H9 (cell line): ENCODE measurements at regions not wholly inside any gene's neighbourhood (a gene's known extent, or its start where the extent isn't known, plus 50 kb on each side); places are given as distances from the start of the nearest gene placed in this dataset.
"Not testable (repeated sequence)": the region's sequence is repeated elsewhere in the genome, so short reads cannot be mapped to it uniquely, and the experiment has no call there.

Source experiments
- DNase-seq: peaks from one replicate; pipeline ENCODE4 v3.0.0-alpha.2; 2017
- H2AFZ ChIP-seq: one replicate; pipeline ENCODE4 v1.6.1; 2013; ENCODE audit warnings: mild to moderate bottlenecking, low read length, control low read depth, moderate library complexity
- H2AK5ac ChIP-seq: 2 replicates; pipeline ENCODE4 v1.6.1; 2013; ENCODE audit warnings: low read length, control low read depth, mixed read lengths; ENCODE audit not compliant: insufficient read length
- H2BK120ac ChIP-seq: one replicate; pipeline ENCODE4 v1.6.1; 2013; ENCODE audit warnings: low read depth, mild to moderate bottlenecking, low read length, control low read depth, inconsistent platforms; ENCODE audit not compliant: poor library complexity, severe bottlenecking
- H2BK12ac ChIP-seq: 2 replicates; pipeline ENCODE4 v1.6.1; 2013; ENCODE audit warnings: low read length, control low read depth, mixed read lengths, low read depth; ENCODE audit not compliant: insufficient read length
- H2BK15ac ChIP-seq: 2 replicates; pipeline ENCODE4 v1.6.1; 2013; ENCODE audit warnings: low read depth, low read length, control low read depth
- H2BK20ac ChIP-seq: one replicate; pipeline ENCODE4 v1.6.1; 2013; ENCODE audit warnings: low read depth, mild to moderate bottlenecking, low read length, control low read depth, inconsistent platforms; ENCODE audit not compliant: poor library complexity, severe bottlenecking
- H2BK5ac ChIP-seq: 2 replicates; pipeline ENCODE4 v1.6.1; 2013; ENCODE audit warnings: low read length, control low read depth, mixed read lengths; ENCODE audit not compliant: insufficient read length
- H3K14ac ChIP-seq: 2 replicates; pipeline ENCODE4 v1.6.1; 2013; ENCODE audit warnings: low read length, control low read depth; ENCODE audit not compliant: insufficient read depth
- H3K18ac ChIP-seq: 2 replicates; pipeline ENCODE4 v1.6.1; 2013; ENCODE audit warnings: low read depth, mild to moderate bottlenecking, mixed read lengths, low read length, control low read depth; ENCODE audit not compliant: insufficient read length
- H3K23ac ChIP-seq: 2 replicates; pipeline ENCODE4 v1.6.1; 2013; ENCODE audit warnings: low read length, control low read depth, mixed read lengths, low read depth; ENCODE audit not compliant: insufficient read length
- H3K23me2 ChIP-seq: 2 replicates; pipeline ENCODE4 v1.6.1; 2013; ENCODE audit warnings: low read depth, mild to moderate bottlenecking, mixed read lengths, low read length, control low read depth; ENCODE audit not compliant: insufficient read length, poor library complexity, severe bottlenecking
- H3K27ac ChIP-seq: 2 replicates; pipeline ENCODE4 v1.5.1; 2013; ENCODE audit warnings: low read length, control low read depth, mixed read lengths, low read depth; ENCODE audit not compliant: insufficient read length
- H3K27me3 ChIP-seq: 2 replicates; pipeline ENCODE4 v1.6.1; 2013; ENCODE audit warnings: low read length, control low read depth, inconsistent platforms; ENCODE audit not compliant: insufficient read depth
- H3K4ac ChIP-seq: 2 replicates; pipeline ENCODE4 v1.6.1; 2013; ENCODE audit warnings: low read depth, mild to moderate bottlenecking, control low read depth, inconsistent platforms, low read length, moderate library complexity
- H3K4me1 ChIP-seq: 2 replicates; pipeline ENCODE4 v1.6.1; 2013; ENCODE audit warnings: low read length, control low read depth, inconsistent platforms; ENCODE audit not compliant: insufficient read depth
- H3K4me2 ChIP-seq: 2 replicates; pipeline ENCODE4 v1.6.1; 2013; ENCODE audit warnings: low read length, control low read depth, mixed read lengths; ENCODE audit not compliant: insufficient read length, insufficient read depth
- H3K56ac ChIP-seq: 2 replicates; pipeline ENCODE4 v1.6.1; 2013; ENCODE audit warnings: low read depth, mild to moderate bottlenecking, mixed read lengths, low read length, control low read depth; ENCODE audit not compliant: insufficient read length
- H3K79me1 ChIP-seq: 2 replicates; pipeline ENCODE4 v1.6.1; 2013; ENCODE audit warnings: low read depth, mild to moderate bottlenecking, moderate library complexity, low read length, control low read depth, inconsistent platforms; ENCODE audit not compliant: insufficient read depth, poor library complexity, severe bottlenecking
- H3K79me2 ChIP-seq: 2 replicates; pipeline ENCODE4 v1.6.1; 2013; ENCODE audit warnings: low read length, control low read depth, inconsistent platforms; ENCODE audit not compliant: insufficient read depth
- H3K9ac ChIP-seq: 2 replicates; pipeline ENCODE4 v1.6.1; 2013; ENCODE audit warnings: low read length, control low read depth, mixed read lengths; ENCODE audit not compliant: insufficient read length; ENCODE audit errors: extremely low read depth
- H3K9me3 ChIP-seq: one replicate; pipeline ENCODE4 v1.6.1; 2013; ENCODE audit warnings: low read depth, low read length, inconsistent platforms; ENCODE audit not compliant: control insufficient read depth
- H3T11ph ChIP-seq: one replicate; pipeline ENCODE4 v1.6.1; 2013; ENCODE audit warnings: mild to moderate bottlenecking, low read length, control low read depth, inconsistent platforms
- H4K20me1 ChIP-seq: one replicate; pipeline ENCODE4 v1.6.1; 2013; ENCODE audit not compliant: control insufficient read depth, insufficient read length, insufficient read depth
- H4K5ac ChIP-seq: 2 replicates; pipeline ENCODE4 v1.6.1; 2013; ENCODE audit warnings: low read depth, mild to moderate bottlenecking, mixed read lengths, low read length, control low read depth; ENCODE audit not compliant: insufficient read length
- H4K8ac ChIP-seq: replicated peaks from 2 replicates; pipeline ENCODE4 v1.6.1; 2013; ENCODE audit warnings: low read length, control low read depth, mixed read lengths, low read depth; ENCODE audit not compliant: insufficient read length
- H4K91ac ChIP-seq: 2 replicates; pipeline ENCODE4 v1.6.1; 2013; ENCODE audit warnings: low read depth, mild to moderate bottlenecking, moderate library complexity, mixed read lengths, low read length, control low read depth; ENCODE audit not compliant: insufficient read length
- H3K27ac Mint-ChIP-seq, 3 experiments: 2 replicates in 2 of 3; 3 replicates in 1 of 3; pipeline ENCODE4 v1.8.0; 2020 to 2021; ENCODE audit warnings: mixed read lengths in 3 of 3, mild to moderate bottlenecking in 1 of 3, moderate library complexity in 1 of 3
- H3K27me3 Mint-ChIP-seq: 2 replicates; pipeline ENCODE4 v1.8.0; 2021; ENCODE audit warnings: low read depth, mild to moderate bottlenecking, moderate library complexity, mixed read lengths
- H3K36me3 Mint-ChIP-seq, 3 experiments: 2 replicates in 2 of 3; 3 replicates in 1 of 3; pipeline ENCODE4 v1.8.0; 2020 to 2021; ENCODE audit warnings: low read depth in 3 of 3, mixed read lengths in 3 of 3; ENCODE audit not compliant: insufficient read depth in 1 of 3
- H3K4me1 Mint-ChIP-seq, 2 experiments: 2 replicates each; pipeline ENCODE4 v1.8.0; 2020; ENCODE audit warnings: mixed read lengths in 2 of 2
- H3K4me3 Mint-ChIP-seq, 2 experiments: 2 replicates in 1 of 2; 3 replicates in 1 of 2; pipeline ENCODE4 v1.8.0; 2020 to 2021; ENCODE audit warnings: mild to moderate bottlenecking in 2 of 2, mixed read lengths in 2 of 2, moderate library complexity in 1 of 2
- H3K9me3 Mint-ChIP-seq, 2 experiments: 2 replicates in 1 of 2; 3 replicates in 1 of 2; pipeline ENCODE4 v1.8.0; 2020; ENCODE audit warnings: mild to moderate bottlenecking in 2 of 2, mixed read lengths in 2 of 2, moderate library complexity in 1 of 2
- CTCF ChIP-seq: fragments of 200-600 bp; sonication (generic); conservative IDR thresholded peaks from 3 replicates; pipeline ENCODE4 v1.8.0; 2021; ENCODE audit warnings: antibody characterized with exemption, mild to moderate bottlenecking
- WGBS: extraction: QIAGEN DNeasy Blood & Tissue Kit; methylation state at CpG from one replicate; pipeline ENCODE4 v1.1.7; 2013; ENCODE audit warnings: missing lambda C conversion rate, low lambda C conversion rate, mixed read lengths; ENCODE audit not compliant: insufficient read length; ENCODE audit errors: extremely low coverage; 5-methylcytosine and 5-hydroxymethylcytosine counted together

- Mint-ChIP-seq H3K27ac (peak overlapping the region in 1 of 3 experiments; percentile 80; a peak in 2 of 7 replicates), H3K4me1 (peaks cover 21 to 28% of the 10 kb centered on the region in 2 experiments), H3K4me3 (peak overlapping the region in 1 of 2 experiments; percentile 23; a peak in 1 of 5 replicates), H3K36me3 (no peaks in the 10 kb centered on the region; a peak in 1 of 7 replicates), H3K9me3 (no peaks in the 10 kb centered on the region), H3K27me3 (peaks cover 2% of the 10 kb centered on the region)
- no peak overlapping the region for H2AFZ ChIP-seq
- no peaks in the 10 kb centered on the region for H3K23me2 ChIP-seq
- no peak for DNase-seq
- H3K4me2 ChIP-seq = no peak overlapping the region
- no CpG with 5 or more reads among the region's 20 CpGs for WGBS
- no peaks in the 10 kb centered on the region for H3K79me2 ChIP-seq
- H3T11ph ChIP-seq = no peak overlapping the region
- no peaks in the 10 kb centered on the region for H3K79me1 ChIP-seq
- H4K20me1 ChIP-seq = no peaks in the 10 kb centered on the region
- H3K23ac ChIP-seq = no peak overlapping the region
- H2BK20ac ChIP-seq = no peak overlapping the region
- H3K4me1 ChIP-seq = no peaks in the 10 kb centered on the region; the same call in 1 of the 2 replicates
- H2BK5ac ChIP-seq = no peak overlapping the region
- no peak overlapping the region for H4K8ac ChIP-seq
- no peak overlapping the region for H3K4ac ChIP-seq
- no peak overlapping the region for H3K56ac ChIP-seq
- no peaks in the 10 kb centered on the region for H3K27me3 ChIP-seq
- H3K18ac ChIP-seq = no peak overlapping the region
- no peak overlapping the region for H2BK12ac ChIP-seq
- no peak overlapping the region for H4K91ac ChIP-seq
- H2BK120ac ChIP-seq = no peak overlapping the region
- no peak overlapping the region for H4K5ac ChIP-seq
- H3K27ac ChIP-seq = no peak overlapping the region
- no peak overlapping the region for H3K9ac ChIP-seq
- no peak overlapping the region for H2BK15ac ChIP-seq
- no peak overlapping the region for H2AK5ac ChIP-seq
- TF ChIP-seq CTCF = no peak
- no peaks in the 10 kb centered on the region for H3K9me3 ChIP-seq
- no peak overlapping the region for H3K14ac ChIP-seq
Measured at GRCh38 chr16:21526923-21527807, 72.2 kb upstream of the METTL9 start.

GRCh38 chr16:21529060-21529658 is 70.2 kb upstream of the METTL9 start:
- not testable (repeated sequence) for H2BK120ac ChIP-seq, H3K27me3 ChIP-seq, H2AFZ ChIP-seq, DNase-seq, H3K27ac ChIP-seq, H4K91ac ChIP-seq, H3K23me2 ChIP-seq, H4K20me1 ChIP-seq, H3K9me3 Mint-ChIP-seq, H2AK5ac ChIP-seq, H3K23ac ChIP-seq, H3K9me3 ChIP-seq, H4K5ac ChIP-seq, H2BK12ac ChIP-seq, H3K79me1 ChIP-seq, H3K36me3 Mint-ChIP-seq, H3K4me2 ChIP-seq, H3K27me3 Mint-ChIP-seq, H3K56ac ChIP-seq, H3K79me2 ChIP-seq, H2BK20ac ChIP-seq, H3K27ac Mint-ChIP-seq, H3K18ac ChIP-seq, H3K4ac ChIP-seq, H2BK5ac ChIP-seq, H3K4me3 Mint-ChIP-seq, H3K14ac ChIP-seq, H3K9ac ChIP-seq, H3T11ph ChIP-seq, H4K8ac ChIP-seq, H2BK15ac ChIP-seq, H3K4me1 ChIP-seq
- no CpG with 5 or more reads among the region's 14 CpGs for WGBS
- H3K4me1 Mint-ChIP-seq = peaks cover 21 to 22% of the 10 kb centered on the region in 2 experiments
